ENCODE measurements at regions not wholly inside any gene's neighbourhood (a gene's known extent, or its start where the extent isn't known, plus 50 kb on each side); places are given as distances from the start of the nearest gene placed in this dataset.

DNA sequence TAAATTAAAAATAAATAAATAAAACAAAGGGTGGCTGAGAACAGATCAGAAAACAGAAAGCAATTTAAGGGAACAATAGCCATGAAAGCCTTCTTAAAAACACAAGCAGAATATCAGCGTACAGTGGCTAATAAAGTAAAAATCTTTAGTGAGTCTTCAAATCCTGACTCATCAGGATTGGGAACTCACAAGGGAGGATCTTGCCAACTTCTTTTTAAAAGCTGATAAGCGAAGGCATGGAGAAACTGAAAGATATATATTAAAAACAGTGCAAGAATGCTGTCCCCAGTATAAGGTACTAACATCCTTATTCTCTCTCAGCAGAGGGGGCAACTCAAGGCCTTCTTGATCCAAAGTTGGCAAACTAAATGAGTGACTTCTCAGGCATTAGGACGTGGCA, 180.1 kb downstream of the DHX15 start:
- in situ Hi-C loops (cut with HindIII; ENCODE audit: low sequenced_read_pairs): loop anchor here (25.0 kb wide), 1 partner anchor 1267 kb away; no protein-coding TSS in a partner anchor
- no peak overlapping the region for H3K4me3 ChIP-seq (ENCODE audit: low read depth, low read length)
- DNase-seq (ENCODE audit: low read depth): no peak
- no peak for TF ChIP-seq CTCF (IDR thresholded peaks at IDR 0.05; ENCODE audit: low read depth, low read length, missing control alignments)

DNA sequence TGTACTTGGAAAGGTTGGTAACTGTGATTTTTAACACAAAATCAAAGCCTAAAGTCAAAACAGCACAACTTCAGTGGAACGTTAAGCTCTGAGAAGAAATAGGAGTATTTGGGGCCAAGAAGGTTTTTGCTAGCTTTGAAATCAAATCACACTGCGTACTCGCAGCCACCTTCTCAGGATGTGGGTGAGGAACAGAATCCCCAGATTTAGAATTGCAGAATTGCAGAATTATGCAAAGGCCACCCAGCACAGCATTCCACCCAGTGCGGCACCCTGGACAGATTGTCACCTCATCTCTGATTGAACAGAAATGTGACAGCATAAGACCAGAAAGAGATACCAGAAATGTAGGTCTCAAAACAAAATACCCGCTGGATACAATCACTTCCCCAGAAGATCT, 181.1 kb downstream of the DHX15 start:
- H3K4me3 ChIP-seq (ENCODE audit: low read depth, low read length): no peak overlapping the region
- no peak for TF ChIP-seq CTCF (IDR thresholded peaks at IDR 0.05; ENCODE audit: low read depth, low read length, missing control alignments)
- in situ Hi-C loops (cut with HindIII; ENCODE audit: low sequenced_read_pairs): loop anchor here (25.0 kb wide), 1 partner anchor 1266 kb away; no protein-coding TSS in a partner anchor
- no peak for DNase-seq (ENCODE audit: low read depth)

- no peak overlapping the region for H3K4me3 ChIP-seq (ENCODE audit: low read depth, low read length)
- in situ Hi-C loops (cut with HindIII; ENCODE audit: low sequenced_read_pairs): loop anchor here (25.0 kb wide), 1 partner anchor 1263 kb away; no protein-coding TSS in a partner anchor
- DNase-seq (ENCODE audit: low read depth): no peak
- TF ChIP-seq CTCF (IDR thresholded peaks at IDR 0.05; ENCODE audit: low read depth, low read length, missing control alignments): no peak
Measured at GRCh38 chr4:24400537-24400936, 183.8 kb downstream of the DHX15 start.

- in situ Hi-C loops (cut with HindIII; ENCODE audit: low sequenced_read_pairs): no loop called here
- TF ChIP-seq CTCF (IDR thresholded peaks at IDR 0.05; ENCODE audit: low read depth, low read length, missing control alignments): no peak
- no peak overlapping the region for H3K4me3 ChIP-seq (ENCODE audit: low read depth, low read length)
- no peak for DNase-seq (ENCODE audit: low read depth)
Measured at GRCh38 chr4:24396988-24397387, 187.4 kb downstream of the DHX15 start.

DNA sequence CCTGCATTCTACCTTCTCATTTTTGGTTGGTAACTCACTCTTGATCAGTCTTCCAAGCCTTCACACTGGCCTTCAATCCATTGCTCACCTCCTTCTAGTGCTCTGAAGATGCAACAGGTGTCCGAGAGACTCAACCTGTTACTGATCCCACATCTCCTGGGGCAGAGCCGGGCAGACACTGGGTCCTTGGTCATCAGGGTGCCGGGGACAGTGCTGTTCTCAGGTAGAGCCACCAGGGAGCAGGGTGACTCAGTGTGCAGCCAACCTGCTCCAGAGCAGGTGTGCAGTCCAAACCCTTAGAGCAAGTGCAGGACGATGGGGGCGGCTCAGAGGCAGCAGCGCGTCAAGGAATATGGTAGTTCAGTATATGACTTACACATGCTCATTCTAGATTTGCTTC, 188.4 kb downstream of the DHX15 start:
- no peak overlapping the region for H3K4me3 ChIP-seq (ENCODE audit: low read depth, low read length)
- TF ChIP-seq CTCF (IDR thresholded peaks at IDR 0.05; ENCODE audit: low read depth, low read length, missing control alignments): no peak
- no peak for DNase-seq (ENCODE audit: low read depth)
- in situ Hi-C loops (cut with HindIII; ENCODE audit: low sequenced_read_pairs): no loop called here

- DNase-seq (ENCODE audit: low read depth): peak; percentile 85
- no peak for TF ChIP-seq CTCF (IDR thresholded peaks at IDR 0.05; ENCODE audit: low read depth, low read length, missing control alignments)
- no peak overlapping the region for H3K4me3 ChIP-seq (ENCODE audit: low read depth, low read length)
- in situ Hi-C loops (cut with HindIII; ENCODE audit: low sequenced_read_pairs): no loop called here
Measured at GRCh38 chr4:24394041-24394440, 190.3 kb downstream of the DHX15 start.

DNA sequence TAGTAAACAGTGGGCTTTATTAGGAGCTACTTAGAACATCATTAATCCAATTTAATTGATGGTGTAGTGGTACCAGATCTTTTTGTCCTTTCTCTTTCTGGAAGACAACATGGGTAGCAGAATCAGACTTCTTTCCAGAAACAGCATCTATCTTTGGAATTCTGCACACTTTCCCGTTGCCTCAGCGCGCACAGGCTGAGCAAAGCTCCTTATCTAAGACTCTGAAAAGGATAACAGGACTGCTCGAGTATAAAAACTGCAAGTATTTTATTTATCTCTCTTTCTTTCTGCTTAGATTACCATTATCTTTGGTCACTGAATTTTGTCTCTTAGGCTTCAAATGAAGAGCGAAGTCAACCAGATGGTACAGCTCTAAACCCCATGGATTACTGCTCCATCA, 191.7 kb downstream of the DHX15 start:
- no peak for TF ChIP-seq CTCF (IDR thresholded peaks at IDR 0.05; ENCODE audit: low read depth, low read length, missing control alignments)
- no peak for DNase-seq (ENCODE audit: low read depth)
- H3K4me3 ChIP-seq (ENCODE audit: low read depth, low read length): no peak overlapping the region
- in situ Hi-C loops (cut with HindIII; ENCODE audit: low sequenced_read_pairs): no loop called here
